ENCODE measurements at regions not wholly inside any gene's neighbourhood (a gene's known extent, or its start where the extent isn't known, plus 50 kb on each side); places are given as distances from the start of the nearest gene placed in this dataset.

DNA sequence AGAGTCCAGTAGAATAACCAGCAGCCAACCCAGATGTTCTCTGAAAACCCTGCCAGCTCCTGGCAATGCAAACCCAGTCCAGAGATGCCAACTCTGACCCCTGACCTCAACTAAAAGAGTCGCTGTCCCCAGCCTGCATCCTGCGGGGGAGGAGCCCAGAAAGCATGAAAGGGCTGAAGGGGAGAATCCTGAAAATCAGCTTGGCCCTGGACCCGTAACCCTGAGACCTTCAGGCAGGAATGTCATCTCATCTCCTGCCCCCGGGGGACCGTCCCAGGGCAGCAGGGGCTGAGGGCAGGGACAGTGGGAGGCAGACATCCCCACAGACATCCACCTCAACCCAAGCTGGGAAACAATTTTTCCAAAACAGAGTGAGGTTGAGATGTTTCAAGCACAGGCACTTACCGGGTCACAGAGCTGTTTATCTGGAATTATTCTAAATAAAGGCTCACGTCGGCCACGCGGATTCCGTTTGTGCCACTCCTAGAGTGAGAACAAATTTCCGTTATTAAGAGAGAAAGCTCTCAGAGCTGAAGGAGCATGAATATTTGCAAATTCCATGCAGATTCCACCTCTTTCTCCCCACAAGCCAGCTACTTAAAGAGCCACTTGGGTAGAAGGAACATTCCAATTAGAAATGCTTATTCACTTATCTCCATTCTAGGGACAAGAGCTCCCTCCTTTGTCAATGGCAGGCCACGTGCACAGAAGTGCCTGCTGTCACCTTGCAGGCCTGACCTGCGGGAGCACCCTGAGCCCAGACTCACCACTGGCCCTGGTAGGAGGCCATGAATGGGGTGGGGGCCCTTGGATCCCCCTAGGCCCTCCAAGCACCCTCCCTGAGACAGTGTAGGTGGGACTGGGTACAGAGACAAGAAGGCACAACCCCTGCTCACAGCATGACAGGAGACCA lies 240.1 kb downstream of the NPHP4 start:
- TF ChIP-seq, protein P1, sequence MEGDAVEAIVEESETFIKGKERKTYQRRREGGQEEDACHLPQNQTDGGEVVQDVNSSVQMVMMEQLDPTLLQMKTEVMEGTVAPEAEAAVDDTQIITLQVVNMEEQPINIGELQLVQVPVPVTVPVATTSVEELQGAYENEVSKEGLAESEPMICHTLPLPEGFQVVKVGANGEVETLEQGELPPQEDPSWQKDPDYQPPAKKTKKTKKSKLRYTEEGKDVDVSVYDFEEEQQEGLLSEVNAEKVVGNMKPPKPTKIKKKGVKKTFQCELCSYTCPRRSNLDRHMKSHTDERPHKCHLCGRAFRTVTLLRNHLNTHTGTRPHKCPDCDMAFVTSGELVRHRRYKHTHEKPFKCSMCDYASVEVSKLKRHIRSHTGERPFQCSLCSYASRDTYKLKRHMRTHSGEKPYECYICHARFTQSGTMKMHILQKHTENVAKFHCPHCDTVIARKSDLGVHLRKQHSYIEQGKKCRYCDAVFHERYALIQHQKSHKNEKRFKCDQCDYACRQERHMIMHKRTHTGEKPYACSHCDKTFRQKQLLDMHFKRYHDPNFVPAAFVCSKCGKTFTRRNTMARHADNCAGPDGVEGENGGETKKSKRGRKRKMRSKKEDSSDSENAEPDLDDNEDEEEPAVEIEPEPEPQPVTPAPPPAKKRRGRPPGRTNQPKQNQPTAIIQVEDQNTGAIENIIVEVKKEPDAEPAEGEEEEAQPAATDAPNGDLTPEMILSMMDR (IDR thresholded peaks at IDR 0.05) = no peak
- TF ChIP-seq POLR2A (IDR thresholded peaks at IDR 0.05) = no peak

Data from right lobe of liver (tissue), 4 donors.